AG10803 (cell line): ENCODE measurements at regions not wholly inside any gene's neighbourhood (a gene's known extent, or its start where the extent isn't known, plus 50 kb on each side); places are given as distances from the start of the nearest gene placed in this dataset.

Source experiments
- DNase-seq: peaks from one replicate; pipeline ENCODE4 v3.0.0; 2010; ENCODE audit warnings: low read depth
- H3K4me3 ChIP-seq: 2 replicates; pipeline ENCODE4 v1.5.1; 2011; ENCODE audit warnings: mild to moderate bottlenecking, low read length, control low read depth
- TF ChIP-seq, protein P1 (sequence below): conservative IDR thresholded peaks from 2 replicates; pipeline ENCODE4 v1.5.1; 2011; ENCODE audit warnings: mild to moderate bottlenecking, low read length, control low read depth, inconsistent platforms

DNA sequence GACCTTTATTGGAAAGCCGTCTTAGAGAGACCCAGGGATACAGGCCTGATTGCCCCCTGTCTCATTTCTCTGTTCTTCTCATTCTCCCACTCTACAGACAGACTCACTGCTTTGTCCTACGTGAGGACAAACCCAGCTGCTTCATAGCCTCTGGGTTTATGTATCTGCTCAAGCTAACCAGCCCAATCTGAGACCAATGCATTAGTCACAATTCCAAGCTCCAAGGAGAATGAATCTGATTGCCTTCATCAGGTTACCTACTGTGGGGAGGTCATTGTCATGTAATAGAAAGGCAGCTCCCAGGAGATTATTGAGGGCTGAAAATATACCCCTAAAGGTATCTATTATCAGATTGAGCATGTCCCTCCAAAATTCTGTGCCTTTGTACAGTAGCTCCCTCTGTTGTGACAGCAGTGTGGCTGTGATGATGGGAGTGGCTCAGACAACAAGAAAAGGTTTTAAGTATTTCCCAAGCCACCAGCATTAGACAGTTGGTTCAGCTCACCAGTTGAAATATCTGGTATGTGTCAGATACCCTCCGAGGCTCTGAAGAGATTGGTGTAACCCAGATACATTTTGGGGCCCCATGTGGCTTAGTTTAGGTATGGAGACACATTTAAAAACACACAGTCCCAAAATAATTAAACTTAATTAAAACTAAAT is 123.1 kb upstream of the EEPD1 start:
- H3K4me3 ChIP-seq, result no peak overlapping the region
- TF ChIP-seq, protein P1, sequence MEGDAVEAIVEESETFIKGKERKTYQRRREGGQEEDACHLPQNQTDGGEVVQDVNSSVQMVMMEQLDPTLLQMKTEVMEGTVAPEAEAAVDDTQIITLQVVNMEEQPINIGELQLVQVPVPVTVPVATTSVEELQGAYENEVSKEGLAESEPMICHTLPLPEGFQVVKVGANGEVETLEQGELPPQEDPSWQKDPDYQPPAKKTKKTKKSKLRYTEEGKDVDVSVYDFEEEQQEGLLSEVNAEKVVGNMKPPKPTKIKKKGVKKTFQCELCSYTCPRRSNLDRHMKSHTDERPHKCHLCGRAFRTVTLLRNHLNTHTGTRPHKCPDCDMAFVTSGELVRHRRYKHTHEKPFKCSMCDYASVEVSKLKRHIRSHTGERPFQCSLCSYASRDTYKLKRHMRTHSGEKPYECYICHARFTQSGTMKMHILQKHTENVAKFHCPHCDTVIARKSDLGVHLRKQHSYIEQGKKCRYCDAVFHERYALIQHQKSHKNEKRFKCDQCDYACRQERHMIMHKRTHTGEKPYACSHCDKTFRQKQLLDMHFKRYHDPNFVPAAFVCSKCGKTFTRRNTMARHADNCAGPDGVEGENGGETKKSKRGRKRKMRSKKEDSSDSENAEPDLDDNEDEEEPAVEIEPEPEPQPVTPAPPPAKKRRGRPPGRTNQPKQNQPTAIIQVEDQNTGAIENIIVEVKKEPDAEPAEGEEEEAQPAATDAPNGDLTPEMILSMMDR, result no peak
- no peak for DNase-seq

DNA sequence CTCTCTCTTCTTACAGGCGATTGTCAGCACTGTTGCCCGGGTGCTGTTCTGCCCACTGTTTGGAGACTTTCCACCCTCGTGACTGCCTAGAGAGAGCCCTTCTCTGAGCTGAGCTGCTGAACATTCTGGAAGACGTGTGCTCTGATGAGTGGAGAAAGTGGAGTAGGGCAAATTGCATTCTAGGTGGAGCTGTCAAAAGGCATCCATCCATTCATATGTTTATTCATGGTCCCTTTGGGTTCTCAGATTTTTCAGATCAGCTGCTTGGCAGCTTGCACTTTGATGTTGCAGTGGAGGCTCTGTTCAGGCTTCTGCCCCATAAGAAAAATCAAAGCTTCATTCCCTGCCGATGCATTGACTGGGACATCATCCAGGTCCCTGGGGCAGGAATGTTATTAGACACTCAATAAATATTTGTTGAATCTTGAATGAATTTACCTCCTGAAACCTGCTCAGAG is 120.7 kb upstream of the EEPD1 start:
- TF ChIP-seq, protein P1, result no peak
- H3K4me3 ChIP-seq, result no peak overlapping the region
- peak; percentile 54 for DNase-seq

DNA sequence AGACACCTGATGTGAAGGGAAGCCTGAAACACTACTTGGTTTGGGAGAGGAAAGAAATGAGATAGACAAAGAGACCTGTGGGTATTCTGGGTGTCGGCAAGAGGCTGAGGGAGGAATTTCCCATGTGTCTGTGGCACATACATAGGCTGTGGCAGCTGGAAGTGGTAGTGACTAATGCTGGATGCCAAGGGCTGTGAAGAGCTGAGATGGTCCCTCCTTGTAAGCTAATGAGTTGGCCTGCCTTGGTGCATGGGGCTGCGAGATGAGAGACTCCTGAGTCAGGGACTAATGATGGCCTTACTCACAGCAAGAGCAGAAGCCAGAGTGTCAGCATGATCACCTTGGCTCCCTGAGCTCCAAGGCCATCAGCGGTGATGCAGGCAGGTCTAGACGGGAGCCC is 119.0 kb upstream of the EEPD1 start:
- H3K4me3 ChIP-seq, result no peak overlapping the region
- TF ChIP-seq, protein P1, result no peak
- DNase-seq, result peak; percentile 76

DNA sequence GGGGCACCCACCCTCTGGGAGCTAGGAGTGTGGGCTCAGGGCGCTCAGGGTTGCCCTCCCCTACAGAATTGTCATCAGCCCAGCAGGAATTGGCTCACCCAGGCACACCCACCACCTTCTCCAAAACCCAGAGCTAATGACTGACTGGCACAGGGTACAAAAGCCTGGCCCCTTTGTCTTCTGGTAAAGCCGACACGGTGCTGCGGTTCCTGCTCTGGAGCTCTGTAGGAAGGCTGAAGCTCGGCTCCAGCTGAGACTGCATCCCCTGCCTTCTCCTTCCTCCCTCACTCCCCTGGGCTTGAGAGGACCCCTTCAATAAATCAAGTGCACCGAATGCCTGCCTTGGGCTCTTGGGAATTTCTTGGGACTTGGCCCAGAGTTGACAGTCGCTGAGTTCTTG is 117.9 kb upstream of the EEPD1 start:
- TF ChIP-seq, protein P1, result no peak
- no peak overlapping the region for H3K4me3 ChIP-seq
- DNase-seq, result no peak

DNA sequence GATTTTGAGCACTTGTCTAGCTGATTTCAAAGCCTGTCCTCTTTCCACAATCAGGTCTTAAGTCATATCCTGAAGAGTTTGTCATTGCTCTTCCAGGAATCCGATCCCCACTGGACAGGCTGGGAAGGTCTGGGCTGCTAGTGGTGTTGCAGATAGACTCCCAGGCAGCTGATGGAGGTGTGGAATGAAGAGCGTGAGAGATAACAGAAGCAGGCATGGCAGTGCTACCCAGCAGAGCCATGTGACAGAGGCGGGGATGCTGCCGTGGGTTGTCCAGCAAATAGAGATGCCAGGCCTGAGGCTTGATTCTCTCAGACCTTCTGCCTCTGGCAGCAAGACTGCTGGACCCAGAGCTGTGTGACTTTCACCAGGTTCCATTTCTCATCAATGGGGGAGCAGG is 116.5 kb upstream of the EEPD1 start:
- TF ChIP-seq, protein P1, result no peak
- DNase-seq, result no peak
- H3K4me3 ChIP-seq, result no peak overlapping the region

DNA sequence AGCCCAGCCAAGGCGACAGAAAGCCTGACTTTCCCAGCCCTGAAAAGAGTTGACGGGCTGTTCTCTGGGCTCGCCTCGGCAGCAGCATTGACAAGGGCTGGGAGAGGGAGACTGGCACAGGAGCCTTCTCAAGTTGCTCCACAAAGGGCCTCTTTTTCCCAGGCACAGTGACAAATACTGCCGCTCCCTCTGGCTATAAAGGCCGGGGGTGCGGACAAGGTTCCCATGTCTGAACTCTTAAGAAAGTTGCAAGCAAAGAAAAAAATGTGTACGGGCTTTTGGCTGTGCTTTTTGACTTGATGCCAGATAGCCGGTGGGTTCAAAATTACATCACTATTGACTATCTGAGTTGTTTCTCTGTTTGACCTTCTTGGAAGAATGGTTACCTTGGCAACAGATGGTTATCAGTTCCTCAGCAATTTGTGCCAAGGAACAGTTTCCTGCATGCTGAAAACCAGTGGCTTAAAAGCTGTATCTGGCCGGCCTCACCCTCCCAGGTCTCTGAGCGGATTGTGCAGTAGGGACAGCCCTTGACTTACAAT is 115.9 kb upstream of the EEPD1 start:
- H3K4me3 ChIP-seq, result no peak overlapping the region
- DNase-seq, result peak; percentile 66
- TF ChIP-seq, protein P1, result no peak

DNA sequence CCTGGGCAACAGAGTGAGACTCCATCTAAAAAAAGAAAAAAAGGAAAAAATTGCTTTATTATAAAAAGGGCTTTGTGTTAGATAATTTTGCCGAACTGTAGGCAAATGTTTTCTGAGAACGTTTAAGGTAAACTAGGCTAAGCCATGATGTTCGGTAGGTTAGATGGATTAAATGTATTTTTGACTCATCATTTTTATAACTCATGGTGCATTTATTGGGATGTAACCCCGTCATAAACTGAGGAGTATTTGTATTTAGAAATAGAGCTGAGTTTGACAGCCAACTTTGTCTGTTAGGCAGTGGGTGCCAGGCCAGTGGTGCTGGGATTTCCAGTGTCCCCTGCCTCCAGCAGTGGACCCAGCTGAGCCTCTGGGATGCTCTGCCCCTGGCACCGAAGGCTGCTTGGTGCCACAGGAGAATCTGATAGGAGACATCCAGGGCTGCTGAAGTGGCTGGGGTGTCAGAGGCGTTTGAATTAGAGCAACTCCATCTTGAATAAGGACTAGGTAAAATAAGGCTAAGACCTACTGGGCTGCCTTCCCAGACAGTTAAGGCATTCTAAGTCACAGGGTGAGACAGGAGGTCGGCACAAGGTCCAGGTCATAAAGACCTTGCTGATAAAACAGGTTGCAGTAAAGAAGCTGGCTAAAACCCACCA is 114.9 kb upstream of the EEPD1 start:
- no peak for DNase-seq
- TF ChIP-seq, protein P1, result no peak

More for the DNA sequence above, 114.9 kb upstream of the EEPD1 start:
- no peak overlapping the region for H3K4me3 ChIP-seq
